GM13976 (cell line): ENCODE measurements at regions not wholly inside any gene's neighbourhood (a gene's known extent, or its start where the extent isn't known, plus 50 kb on each side); places are given as distances from the start of the nearest gene placed in this dataset.

Experiments
- DNase-seq: peaks from one replicate; pipeline ENCODE4 v3.0.0; 2012; ENCODE audit warnings: low spot score
- CTCF ChIP-seq: IDR thresholded peaks from 2 replicates; pipeline ENCODE4 v1.5.1; 2012; ENCODE audit warnings: borderline replicate concordance, mild to moderate bottlenecking; ENCODE audit not compliant: insufficient read depth; ENCODE audit errors: extremely low read depth, missing control alignments, control extremely low read depth
- in situ Hi-C: fragments of 300-500 bp; cut with MboI; formaldehyde crosslinking; loops from one replicate; pipeline ENCODE4 v1.12.0; 2022; ENCODE audit warnings: low sequenced_read_pairs, mixed read lengths, inconsistent platforms; ENCODE audit not compliant: unreplicated experiment

- in situ Hi-C loops = no loop called here
- TF ChIP-seq CTCF = no peak
- no peak for DNase-seq
These were observed 193.1 kb upstream of the ZNF462 start for GRCh38 chr9:106669835-106670234.

- in situ Hi-C loops = no loop called here
- no peak for TF ChIP-seq CTCF
- no peak for DNase-seq
These were observed 192.5 kb upstream of the ZNF462 start for GRCh38 chr9:106670418-106670817.

- in situ Hi-C loops = no loop called here
- TF ChIP-seq CTCF = no peak
- DNase-seq = no peak
These were observed 187.2 kb upstream of the ZNF462 start for GRCh38 chr9:106675780-106676179.

GRCh38 chr9:106677374-106677773 lies 185.6 kb upstream of the ZNF462 start:
- TF ChIP-seq CTCF = no peak
- no peak for DNase-seq
- in situ Hi-C loops = no loop called here

GRCh38 chr9:106677830-106678229 lies 185.1 kb upstream of the ZNF462 start:
- in situ Hi-C loops = no loop called here
- no peak for TF ChIP-seq CTCF
- no peak for DNase-seq

- no peak for DNase-seq
- no peak for TF ChIP-seq CTCF
- in situ Hi-C loops = no loop called here
These were observed 184.7 kb upstream of the ZNF462 start for GRCh38 chr9:106678273-106678672.

GRCh38 chr9:106682420-106682819 lies 180.5 kb upstream of the ZNF462 start:
- TF ChIP-seq CTCF = no peak
- in situ Hi-C loops = no loop called here
- DNase-seq = no peak
